GM19395 (cell line): ENCODE measurements at regions not wholly inside any gene's neighbourhood (a gene's known extent, or its start where the extent isn't known, plus 50 kb on each side); places are given as distances from the start of the nearest gene placed in this dataset.

Experiments used
- ATAC-seq: cut with Tn5 transposase; IDR thresholded peaks from one replicate; pipeline ENCODE4 v1.9.1; 2021; ENCODE audit warnings: mild to moderate bottlenecking, moderate library complexity; ENCODE audit not compliant: unreplicated experiment

GRCh38 chrX:51954592-51954991 lies 61.2 kb downstream of the MAGED1 start:
- ATAC-seq: no peak

DNA sequence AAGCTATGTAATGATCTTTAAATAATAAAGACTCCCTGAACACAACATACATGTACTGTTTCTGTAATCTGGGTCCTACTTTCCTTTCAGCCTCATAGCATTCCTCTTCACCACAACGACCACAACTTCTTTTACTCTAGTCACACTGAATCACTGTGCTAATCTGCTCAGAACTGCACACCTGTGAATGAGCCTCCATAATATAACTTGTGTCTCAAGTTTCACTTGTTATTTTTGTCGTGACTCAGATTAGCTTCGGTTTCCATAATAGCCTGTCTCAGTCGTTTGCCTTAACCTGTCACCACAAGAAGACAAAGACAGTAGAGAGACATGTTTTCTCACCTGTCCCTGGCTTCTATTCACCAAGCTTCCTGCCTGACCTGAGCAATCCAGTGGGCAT lies 61.8 kb downstream of the MAGED1 start:
- peak; percentile 98 for ATAC-seq

- no peak for ATAC-seq
Measured at GRCh38 chrX:51956441-51956840, 63.0 kb downstream of the MAGED1 start.

GRCh38 chrX:51975360-51975759 lies 81.9 kb downstream of the MAGED1 start:
- no peak for ATAC-seq

GRCh38 chrX:51975811-51976210 lies 82.4 kb downstream of the MAGED1 start:
- ATAC-seq: no peak

GRCh38 chrX:51976503-51976902 lies 83.1 kb downstream of the MAGED1 start:
- ATAC-seq: no peak
